Trophoblast cell (in vitro differentiated cells and primary cell): ENCODE measurements at regions not wholly inside any gene's neighbourhood (a gene's known extent, or its start where the extent isn't known, plus 50 kb on each side); places are given as distances from the start of the nearest gene placed in this dataset.

ENCODE experiments used
- DNase-seq, 2 donors: peaks; one replicate each; pipeline ENCODE4 v3.0.0-alpha.2; 2016
- H2AFZ ChIP-seq: 2 replicates; pipeline ENCODE4 v1.6.1; 2013; ENCODE audit warnings: low read length, moderate library complexity, mild to moderate bottlenecking; ENCODE audit not compliant: insufficient read depth, poor library complexity
- H2AK5ac ChIP-seq: 2 replicates; pipeline ENCODE4 v1.6.1; 2013; ENCODE audit warnings: mild to moderate bottlenecking, low read length
- H2BK120ac ChIP-seq: 2 replicates; pipeline ENCODE4 v1.6.1; 2013; ENCODE audit warnings: low read length, mild to moderate bottlenecking, moderate library complexity; ENCODE audit not compliant: insufficient read depth, poor library complexity
- H2BK12ac ChIP-seq: 2 replicates; pipeline ENCODE4 v1.6.1; 2013; ENCODE audit warnings: mild to moderate bottlenecking, low read length, moderate library complexity
- H2BK5ac ChIP-seq: 2 replicates; pipeline ENCODE4 v1.6.1; 2013; ENCODE audit warnings: low read length, low read depth, moderate library complexity, mild to moderate bottlenecking; ENCODE audit not compliant: poor library complexity
- H3K14ac ChIP-seq: 2 replicates; pipeline ENCODE4 v1.6.1; 2013; ENCODE audit warnings: mild to moderate bottlenecking, low read length
- H3K18ac ChIP-seq: 2 replicates; pipeline ENCODE4 v1.6.1; 2013; ENCODE audit warnings: mild to moderate bottlenecking, low read length
- H3K23ac ChIP-seq: 2 replicates; pipeline ENCODE4 v1.6.1; 2013; ENCODE audit warnings: low read length
- H3K27ac ChIP-seq: 2 replicates; pipeline ENCODE4 v1.5.1; 2013; ENCODE audit warnings: low read depth, mild to moderate bottlenecking, inconsistent platforms, low read length, moderate library complexity
- H3K27me3 ChIP-seq: 2 replicates; pipeline ENCODE4 v1.6.1; 2013; ENCODE audit warnings: inconsistent platforms, mild to moderate bottlenecking, low read length, moderate library complexity; ENCODE audit not compliant: insufficient read depth
- H3K36me3 ChIP-seq, 2 experiments: 1 replicate in 1 of 2; 2 replicates in 1 of 2; pipeline ENCODE4 v1.6.1; 2013; ENCODE audit warnings: low read length in 2 of 2, mild to moderate bottlenecking in 2 of 2, moderate library complexity in 1 of 2; ENCODE audit not compliant: insufficient read depth in 2 of 2, control insufficient read depth in 1 of 2
- H3K4ac ChIP-seq: 2 replicates; pipeline ENCODE4 v1.6.1; 2013; ENCODE audit warnings: low read depth, mild to moderate bottlenecking, low read length, moderate library complexity
- H3K4me1 ChIP-seq, 2 experiments: 1 replicate in 1 of 2; 2 replicates in 1 of 2; pipeline ENCODE4 v1.6.1; 2013; ENCODE audit warnings: low read length in 2 of 2, mild to moderate bottlenecking in 2 of 2, moderate library complexity in 1 of 2; ENCODE audit not compliant: insufficient read depth in 2 of 2, control insufficient read depth in 1 of 2
- H3K4me2 ChIP-seq: 2 replicates; pipeline ENCODE4 v1.6.1; 2013; ENCODE audit warnings: inconsistent platforms, mild to moderate bottlenecking, low read length, moderate library complexity
- H3K4me3 ChIP-seq: 2 replicates; pipeline ENCODE4 v1.5.1; 2013; ENCODE audit warnings: mild to moderate bottlenecking, low read depth, low read length, inconsistent platforms
- H3K79me1 ChIP-seq: one replicate; pipeline ENCODE4 v1.6.1; 2013; ENCODE audit warnings: low read length
- H3K79me2 ChIP-seq: 2 replicates; pipeline ENCODE4 v1.6.1; 2013; ENCODE audit warnings: low read length, mild to moderate bottlenecking; ENCODE audit not compliant: control insufficient read depth, insufficient read depth, poor library complexity
- H3K9ac ChIP-seq: 2 replicates; pipeline ENCODE4 v1.6.1; 2013; ENCODE audit warnings: mild to moderate bottlenecking, low read length
- H3K9me3 ChIP-seq: 2 replicates; pipeline ENCODE4 v1.6.1; 2013; ENCODE audit warnings: low read depth, mild to moderate bottlenecking, control low read depth, inconsistent platforms, low read length; ENCODE audit not compliant: insufficient read depth
- H4K12ac ChIP-seq: 2 replicates; pipeline ENCODE4 v1.6.1; 2013; ENCODE audit warnings: low read depth, mild to moderate bottlenecking, low read length, moderate library complexity
- H4K8ac ChIP-seq: 2 replicates; pipeline ENCODE4 v1.6.1; 2013; ENCODE audit warnings: low read depth, mild to moderate bottlenecking, low read length, moderate library complexity
- H4K91ac ChIP-seq: one replicate; pipeline ENCODE4 v1.6.1; 2013; ENCODE audit warnings: low read depth, mild to moderate bottlenecking, low read length, moderate library complexity
- WGBS: extraction: QIAGEN DNeasy Blood & Tissue Kit; methylation state at CpG from one replicate; pipeline ENCODE4 v1.1.7; 2013; ENCODE audit warnings: missing lambda C conversion rate; ENCODE audit not compliant: insufficient read length, insufficient coverage; ENCODE audit errors: extremely low coverage; 5-methylcytosine and 5-hydroxymethylcytosine counted together

GRCh38 chr22:34760276-34761008 is 305.5 kb upstream of the ISX start:
- peaks cover 6 to 11% of the 10 kb centered on the region in 2 experiments for H3K4me1 ChIP-seq
- no peak overlapping the region for H3K4me3 ChIP-seq
- peak; percentile 9 to 24 for DNase-seq
- no peak overlapping the region for H3K9ac ChIP-seq
- H2BK5ac ChIP-seq: no peak overlapping the region
- no peak overlapping the region for H3K14ac ChIP-seq
- H4K12ac ChIP-seq: no peak overlapping the region
- no peak overlapping the region for H2BK120ac ChIP-seq
- H2AFZ ChIP-seq: no peak overlapping the region
- H3K9me3 ChIP-seq: peaks cover 2% of the 10 kb centered on the region
- H3K27ac ChIP-seq: no peak overlapping the region
- no peak overlapping the region for H2BK12ac ChIP-seq
- H4K8ac ChIP-seq: no peak overlapping the region
- H3K23ac ChIP-seq: no peak overlapping the region
- H3K18ac ChIP-seq: no peak overlapping the region
- H3K27me3 ChIP-seq: no peaks in the 10 kb centered on the region
- H3K4ac ChIP-seq: no peak overlapping the region
- H4K91ac ChIP-seq: peak overlapping the region; percentile 29
- peaks cover 8% of the 10 kb centered on the region for H3K79me1 ChIP-seq
- no peak overlapping the region for H2AK5ac ChIP-seq
- no peaks in the 10 kb centered on the region for H3K36me3 ChIP-seq
- H3K79me2 ChIP-seq: no peaks in the 10 kb centered on the region
- H3K4me2 ChIP-seq: no peak overlapping the region
- no CpG with 5 or more reads among the region's 8 CpGs for WGBS

- peak; percentile 31 to 32 for DNase-seq
- no peak overlapping the region for H3K23ac ChIP-seq
- H2BK5ac ChIP-seq: peak overlapping the region; percentile 28
- peak overlapping the region; percentile 26 for H2AFZ ChIP-seq
- no peaks in the 10 kb centered on the region for H3K27me3 ChIP-seq
- peak overlapping the region; percentile 10 for H2BK12ac ChIP-seq
- H3K4me1 ChIP-seq: peaks cover 6 to 11% of the 10 kb centered on the region in 2 experiments
- no peak overlapping the region for H3K4me2 ChIP-seq
- H3K27ac ChIP-seq: no peak overlapping the region
- H3K18ac ChIP-seq: peak overlapping the region; percentile 18
- H3K14ac ChIP-seq: peak overlapping the region; percentile 79
- H3K9ac ChIP-seq: no peak overlapping the region
- no peak overlapping the region for H4K12ac ChIP-seq
- H3K79me1 ChIP-seq: peaks cover 8% of the 10 kb centered on the region
- no CpG with 5 or more reads among the region's 6 CpGs for WGBS
- no peak overlapping the region for H2AK5ac ChIP-seq
- peak overlapping the region; percentile 85 for H2BK120ac ChIP-seq
- H4K91ac ChIP-seq: peak overlapping the region; percentile 54
- H3K4ac ChIP-seq: no peak overlapping the region
- H3K9me3 ChIP-seq: peaks cover 2% of the 10 kb centered on the region
- H4K8ac ChIP-seq: peak overlapping the region; percentile 30
- no peaks in the 10 kb centered on the region for H3K36me3 ChIP-seq
- H3K79me2 ChIP-seq: no peaks in the 10 kb centered on the region
- H3K4me3 ChIP-seq: no peak overlapping the region
Observed at GRCh38 chr22:34761111-34761510, 304.8 kb upstream of the ISX start.

GRCh38 chr22:34763496-34763895 is 302.5 kb upstream of the ISX start:
- Histone ChIP-seq H4K91ac (peak overlapping the region; percentile 18), H3K36me3 (no peaks in the 10 kb centered on the region), H2AFZ (no peak overlapping the region), H2BK120ac (no peak overlapping the region), H3K9ac (no peak overlapping the region), H3K14ac (no peak overlapping the region), H3K27ac (no peak overlapping the region), H3K4me3 (no peak overlapping the region), H3K27me3 (no peaks in the 10 kb centered on the region), H3K4me2 (no peak overlapping the region), H3K79me2 (no peaks in the 10 kb centered on the region), H3K79me1 (peaks cover 8% of the 10 kb centered on the region), H3K9me3 (peaks cover 2% of the 10 kb centered on the region), H2BK12ac (peak overlapping the region; percentile 56), H2BK5ac (no peak overlapping the region), H4K8ac (no peak overlapping the region), H3K18ac (no peak overlapping the region), H2AK5ac (no peak overlapping the region), H3K23ac (no peak overlapping the region), H3K4ac (no peak overlapping the region), H4K12ac (no peak overlapping the region), H3K4me1 (peaks cover 6 to 11% of the 10 kb centered on the region in 2 experiments)
- no CpG with 5 or more reads among the region's 1 CpG for WGBS
- DNase-seq: no peak

GRCh38 chr22:34765115-34765514 is 300.8 kb upstream of the ISX start:
- Histone ChIP-seq H2AK5ac (no peak overlapping the region), H3K79me1 (peaks cover 8% of the 10 kb centered on the region), H3K36me3 (no peaks in the 10 kb centered on the region), H4K91ac (no peak overlapping the region), H4K8ac (no peak overlapping the region), H3K9me3 (no peaks in the 10 kb centered on the region), H3K27ac (no peak overlapping the region), H2BK120ac (no peak overlapping the region), H3K4ac (no peak overlapping the region), H3K9ac (no peak overlapping the region), H4K12ac (no peak overlapping the region), H3K4me2 (no peak overlapping the region), H3K79me2 (no peaks in the 10 kb centered on the region), H2BK5ac (no peak overlapping the region), H2AFZ (no peak overlapping the region), H3K27me3 (no peaks in the 10 kb centered on the region), H3K14ac (no peak overlapping the region), H3K23ac (no peak overlapping the region), H3K18ac (no peak overlapping the region), H3K4me1 (peaks cover 6 to 11% of the 10 kb centered on the region in 2 experiments), H2BK12ac (no peak overlapping the region), H3K4me3 (no peak overlapping the region)
- DNase-seq: no peak
- no CpG with 5 or more reads among the region's 2 CpGs for WGBS
